GM23338 (cell line): ENCODE measurements at regions not wholly inside any gene's neighbourhood (a gene's known extent, or its start where the extent isn't known, plus 50 kb on each side); places are given as distances from the start of the nearest gene placed in this dataset.

ENCODE experiments used
- ATAC-seq: fragments of 200-7000 bp; cut with Tn5 transposase; 3 replicates; pipeline ENCODE4 v1.9.1; 2020
- DNase-seq: peaks from one replicate; pipeline ENCODE4 v3.0.0-alpha.2; 2015; ENCODE audit warnings: low spot score
- H2AFZ ChIP-seq: fragments of 200-600 bp; sonication (generic); 2 replicates; pipeline ENCODE4 v1.8.0; 2016; ENCODE audit warnings: antibody characterized with exemption, mild to moderate bottlenecking, moderate library complexity
- H3F3A ChIP-seq: fragments of 200-600 bp; sonication (generic); replicated peaks from 2 replicates; pipeline ENCODE4 v1.8.0; 2017; ENCODE audit warnings: antibody characterized with exemption, mixed run types, low read depth
- H3K27ac ChIP-seq: fragments of 200-600 bp; sonication (generic); 2 replicates; pipeline ENCODE4 v1.6.1; 2016; ENCODE audit warnings: low read depth
- H3K27me3 ChIP-seq: fragments of 200-600 bp; sonication (generic); 2 replicates; pipeline ENCODE4 v1.8.0; 2016; ENCODE audit warnings: mild to moderate bottlenecking, mixed run types, moderate library complexity; ENCODE audit not compliant: insufficient read depth
- H3K36me3 ChIP-seq: fragments of 200-600 bp; sonication (generic); 2 replicates; pipeline ENCODE4 v1.8.0; 2016; ENCODE audit warnings: mild to moderate bottlenecking; ENCODE audit not compliant: insufficient read depth
- H3K4me1 ChIP-seq: fragments of 200-600 bp; sonication (generic); 2 replicates; pipeline ENCODE4 v1.8.0; 2016; ENCODE audit warnings: mild to moderate bottlenecking, moderate library complexity; ENCODE audit not compliant: insufficient read depth
- H3K4me2 ChIP-seq: fragments of 200-600 bp; sonication (generic); 2 replicates; pipeline ENCODE4 v1.7.1; 2017; ENCODE audit warnings: mixed run types
- H3K4me3 ChIP-seq: fragments of 200-600 bp; sonication (generic); 2 replicates; pipeline ENCODE4 v1.6.1; 2016; ENCODE audit warnings: mixed run types
- H3K79me2 ChIP-seq: fragments of 200-600 bp; sonication (generic); replicated peaks from 2 replicates; pipeline ENCODE4 v1.8.0; 2017; ENCODE audit warnings: mild to moderate bottlenecking; ENCODE audit not compliant: insufficient read depth
- H3K9me2 ChIP-seq: fragments of 200-600 bp; sonication (generic); 2 replicates; pipeline ENCODE4 v1.8.0; 2017; ENCODE audit not compliant: insufficient read depth
- H4K20me1 ChIP-seq: fragments of 200-600 bp; sonication (generic); replicated peaks from 2 replicates; pipeline ENCODE4 v1.8.0; 2017; ENCODE audit warnings: mild to moderate bottlenecking; ENCODE audit not compliant: insufficient read depth
- H3K27ac Mint-ChIP-seq: 2 replicates; pipeline ENCODE4 v1.8.0; 2020; ENCODE audit warnings: inconsistent platforms, mild to moderate bottlenecking, moderate library complexity, mixed read lengths
- H3K27me3 Mint-ChIP-seq: 3 replicates; pipeline ENCODE4 v1.8.0; 2022; ENCODE audit warnings: low read depth, mild to moderate bottlenecking, moderate library complexity, mixed read lengths, inconsistent platforms; ENCODE audit not compliant: insufficient read depth, poor library complexity
- H3K36me3 Mint-ChIP-seq: 3 replicates; pipeline ENCODE4 v1.8.0; 2021; ENCODE audit warnings: low read depth, mild to moderate bottlenecking, inconsistent platforms, moderate library complexity, mixed read lengths
- H3K4me1 Mint-ChIP-seq: 3 replicates; pipeline ENCODE4 v1.8.0; 2020; ENCODE audit warnings: mild to moderate bottlenecking, inconsistent platforms, mixed read lengths
- H3K4me3 Mint-ChIP-seq: 3 replicates; pipeline ENCODE4 v1.8.0; 2021; ENCODE audit warnings: moderate library complexity, mild to moderate bottlenecking, inconsistent platforms, mixed read lengths
- H3K9me3 Mint-ChIP-seq: 3 replicates; pipeline ENCODE4 v1.8.0; 2020; ENCODE audit warnings: moderate library complexity, mild to moderate bottlenecking, inconsistent platforms, mixed read lengths
- CREB1 ChIP-seq: fragments of 250-450 bp; sonication (Bioruptor Pico); IDR thresholded peaks from 2 replicates; pipeline ENCODE4 v1.5.0; 2020; ENCODE audit warnings: low read depth, mild to moderate bottlenecking, moderate library complexity
- ETS1 ChIP-seq: IDR thresholded peaks from 2 replicates; pipeline ENCODE4 v1.6.1; 2016; ENCODE audit warnings: antibody characterized with exemption
- EZH2phosphoT487 ChIP-seq: fragments of 200-600 bp; sonication (generic); IDR thresholded peaks from one replicate; pipeline ENCODE4 v1.8.1; 2018; ENCODE audit warnings: antibody characterized with exemption; ENCODE audit not compliant: unreplicated experiment
- JUNB ChIP-seq: IDR thresholded peaks from one replicate; pipeline ENCODE4 v1.6.1; 2016; ENCODE audit warnings: antibody characterized with exemption; ENCODE audit not compliant: unreplicated experiment
- NANOG ChIP-seq: IDR thresholded peaks from 2 replicates; pipeline ENCODE4 v1.6.1; 2016; ENCODE audit warnings: antibody characterized with exemption, borderline replicate concordance
- POLR2AphosphoS5 ChIP-seq: IDR thresholded peaks from 2 replicates; pipeline ENCODE4 v1.6.1; 2016; ENCODE audit warnings: antibody characterized with exemption, low read depth
- REST ChIP-seq: IDR thresholded peaks from one replicate; pipeline ENCODE4 v1.6.1; 2018; ENCODE audit warnings: antibody characterized with exemption; ENCODE audit not compliant: unreplicated experiment
- ZNF114 ChIP-seq: fragments of 250-450 bp; sonication (Bioruptor Pico); IDR thresholded peaks from 2 replicates; pipeline ENCODE4 v1.5.0; 2020; ENCODE audit warnings: mild to moderate bottlenecking, moderate library complexity
- ZNF331 ChIP-seq: fragments of 250-450 bp; sonication (Bioruptor Pico); IDR thresholded peaks from 2 replicates; pipeline ENCODE4 v1.5.0; 2020; ENCODE audit warnings: low read depth, mild to moderate bottlenecking, moderate library complexity
- ZNF462 ChIP-seq: fragments of 250-450 bp; sonication (Bioruptor Pico); IDR thresholded peaks from 2 replicates; pipeline ENCODE4 v1.5.0; 2020; ENCODE audit warnings: mild to moderate bottlenecking, moderate library complexity

GRCh38 chr4:72984351-72984750, 85.2 kb downstream of the COX18 start:
- H3K9me3 Mint-ChIP-seq = no peaks in the 10 kb centered on the region
- Histone ChIP-seq H3K27me3 (no peaks in the 10 kb centered on the region), H3K4me2 (peak overlapping the region; percentile 19; the same call in 1 of the 2 replicates), H3K27ac (no peak overlapping the region), H3K9me2 (peaks cover 5% of the 10 kb centered on the region; the same call in 1 of the 2 replicates), H3F3A (no peaks in the 10 kb centered on the region), H3K4me3 (no peak overlapping the region), H3K36me3 (no peaks in the 10 kb centered on the region), H2AFZ (no peak overlapping the region), H3K4me1 (peaks cover 13% of the 10 kb centered on the region), H4K20me1 (no peaks in the 10 kb centered on the region), H3K79me2 (no peaks in the 10 kb centered on the region)
- peaks cover 20% of the 10 kb centered on the region for H3K4me1 Mint-ChIP-seq
- H3K36me3 Mint-ChIP-seq = no peaks in the 10 kb centered on the region
- H3K27me3 Mint-ChIP-seq = peaks cover 2% of the 10 kb centered on the region
- H3K27ac Mint-ChIP-seq = no peak overlapping the region
- DNase-seq (no peak), ATAC-seq (no peak)
- TF ChIP-seq ETS1 (no peak), CREB1 (CRISPR knock-in tag) (no peak), JUNB (no peak), ZNF331 (CRISPR knock-in tag) (no peak), NANOG (no peak), EZH2phosphoT487 (no peak), REST (no peak), ZNF114 (no peak), POLR2AphosphoS5 (no peak), ZNF462 (CRISPR knock-in tag) (no peak)
- no peak overlapping the region for H3K4me3 Mint-ChIP-seq
